IgD-negative memory B cell (primary cell): ENCODE measurements at regions not wholly inside any gene's neighbourhood (a gene's known extent, or its start where the extent isn't known, plus 50 kb on each side); places are given as distances from the start of the nearest gene placed in this dataset.
"Not testable (repeated sequence)": the region's sequence is repeated elsewhere in the genome, so short reads cannot be mapped to it uniquely, and the experiment has no call there.

Source experiments
- H3K27ac Mint-ChIP-seq, 3 donors: one replicate each; pipeline ENCODE4 v1.8.0; 2020 to 2022; ENCODE audit warnings: mild to moderate bottlenecking in 3 of 3, mixed read lengths in 3 of 3, moderate library complexity in 1 of 3
- H3K27me3 Mint-ChIP-seq: one replicate; pipeline ENCODE4 v1.8.0; 2021; ENCODE audit warnings: mixed read lengths
- H3K36me3 Mint-ChIP-seq: one replicate; pipeline ENCODE4 v1.8.0; 2020; ENCODE audit warnings: mild to moderate bottlenecking, mixed read lengths
- H3K4me1 Mint-ChIP-seq, 3 donors: one replicate each; pipeline ENCODE4 v1.8.0; 2020 to 2022; ENCODE audit warnings: mixed read lengths in 3 of 3, mild to moderate bottlenecking in 1 of 3
- H3K4me3 Mint-ChIP-seq, 4 donors: one replicate each; pipeline ENCODE4 v1.8.0; 2020 to 2022; ENCODE audit warnings: mild to moderate bottlenecking in 4 of 4, mixed read lengths in 4 of 4, moderate library complexity in 3 of 4
- H3K9me3 Mint-ChIP-seq, 3 donors: one replicate each; pipeline ENCODE4 v1.8.0; 2020 to 2021; ENCODE audit warnings: mixed read lengths in 3 of 3, mild to moderate bottlenecking in 1 of 3

GRCh38 chr17:68168273-68169164, 79.3 kb upstream of the AMZ2 start:
- not testable (repeated sequence) for H3K27me3 Mint-ChIP-seq, H3K9me3 Mint-ChIP-seq, H3K36me3 Mint-ChIP-seq, H3K27ac Mint-ChIP-seq, H3K4me1 Mint-ChIP-seq
- peak overlapping the region in 1 of 4 donors; percentile 69 for H3K4me3 Mint-ChIP-seq

- H3K9me3 Mint-ChIP-seq, H3K4me1 Mint-ChIP-seq, H3K36me3 Mint-ChIP-seq, H3K27ac Mint-ChIP-seq, H3K27me3 Mint-ChIP-seq: not testable (repeated sequence)
- peak overlapping the region in 1 of 4 donors; percentile 69 for H3K4me3 Mint-ChIP-seq
These were observed 78.5 kb upstream of the AMZ2 start for GRCh38 chr17:68169165-68169821.

GRCh38 chr17:68169840-68170239, 78.0 kb upstream of the AMZ2 start:
- Mint-ChIP-seq H3K36me3 (no peaks in the 10 kb centered on the region), H3K27me3 (no peaks in the 10 kb centered on the region), H3K4me3 (peak overlapping the region in 1 of 4 donors; percentile 69), H3K9me3 (no peaks in the 10 kb centered on the region), H3K27ac (no peak overlapping the region), H3K4me1 (peaks cover 0 to 3% (median 0%) of the 10 kb centered on the region in 3 donors)

- Mint-ChIP-seq H3K4me1 (peaks cover 0 to 3% (median 0%) of the 10 kb centered on the region in 3 donors), H3K4me3 (peak overlapping the region in 1 of 4 donors; percentile 69), H3K27ac (no peak overlapping the region), H3K9me3 (no peaks in the 10 kb centered on the region), H3K36me3 (no peaks in the 10 kb centered on the region), H3K27me3 (no peaks in the 10 kb centered on the region)
These were observed 77.6 kb upstream of the AMZ2 start for GRCh38 chr17:68170246-68170645.

- peaks cover 0 to 3% (median 0%) of the 10 kb centered on the region in 3 donors for H3K4me1 Mint-ChIP-seq
- H3K9me3 Mint-ChIP-seq = no peaks in the 10 kb centered on the region
- peaks cover 5% of the 10 kb centered on the region for H3K36me3 Mint-ChIP-seq
- H3K27ac Mint-ChIP-seq = peak overlapping the region in 2 of 3 donors; percentile 41 to 82
- H3K27me3 Mint-ChIP-seq = no peaks in the 10 kb centered on the region
- H3K4me3 Mint-ChIP-seq = peak overlapping the region in 1 of 4 donors; percentile 6
These were observed 75.3 kb upstream of the AMZ2 start for GRCh38 chr17:68172461-68172954.

- Mint-ChIP-seq H3K27me3 (no peaks in the 10 kb centered on the region), H3K4me1 (peaks cover under 1 to 6% (median 2%) of the 10 kb centered on the region in 3 donors), H3K27ac (no peak overlapping the region), H3K9me3 (peaks cover 0 to 2% (median 0%) of the 10 kb centered on the region in 3 donors), H3K36me3 (peaks cover 7% of the 10 kb centered on the region), H3K4me3 (no peak overlapping the region)
These were observed 72.4 kb upstream of the AMZ2 start for GRCh38 chr17:68175416-68175815.

GRCh38 chr17:68175905-68176304, 71.9 kb upstream of the AMZ2 start:
- H3K4me3 Mint-ChIP-seq = no peak overlapping the region
- peaks cover 5 to 7% (median 6%) of the 10 kb centered on the region in 3 donors for H3K4me1 Mint-ChIP-seq
- H3K36me3 Mint-ChIP-seq = peaks cover 7% of the 10 kb centered on the region
- no peak overlapping the region for H3K27ac Mint-ChIP-seq
- no peaks in the 10 kb centered on the region for H3K27me3 Mint-ChIP-seq
- H3K9me3 Mint-ChIP-seq = peaks cover 0 to 3% (median 0%) of the 10 kb centered on the region in 3 donors

- Mint-ChIP-seq H3K27me3 (no peaks in the 10 kb centered on the region), H3K4me3 (no peak overlapping the region), H3K9me3 (peaks cover 0 to 3% (median 0%) of the 10 kb centered on the region in 3 donors), H3K27ac (peak overlapping the region in 1 of 3 donors; percentile 81), H3K36me3 (peaks cover 7% of the 10 kb centered on the region), H3K4me1 (peaks cover 6 to 10% (median 10%) of the 10 kb centered on the region in 3 donors)
These were observed 71.1 kb upstream of the AMZ2 start for GRCh38 chr17:68176718-68177117.

GRCh38 chr17:68178831-68179230, 69.0 kb upstream of the AMZ2 start:
- Mint-ChIP-seq H3K36me3 (peaks cover 7% of the 10 kb centered on the region), H3K27ac (no peak overlapping the region), H3K27me3 (no peaks in the 10 kb centered on the region), H3K4me3 (peak overlapping the region in 2 of 4 donors; percentile 39 to 55), H3K4me1 (peaks cover 4 to 25% (median 24%) of the 10 kb centered on the region in 3 donors), H3K9me3 (peaks cover 0 to 3% (median 0%) of the 10 kb centered on the region in 3 donors)

- H3K9me3 Mint-ChIP-seq = peaks cover 0 to 3% (median 0%) of the 10 kb centered on the region in 3 donors
- H3K4me3 Mint-ChIP-seq = peak overlapping the region in 2 of 4 donors; percentile 39 to 55
- H3K4me1 Mint-ChIP-seq = peaks cover 5 to 29% (median 28%) of the 10 kb centered on the region in 3 donors
- peaks cover 7% of the 10 kb centered on the region for H3K36me3 Mint-ChIP-seq
- no peaks in the 10 kb centered on the region for H3K27me3 Mint-ChIP-seq
- no peak overlapping the region for H3K27ac Mint-ChIP-seq
These were observed 68.5 kb upstream of the AMZ2 start for GRCh38 chr17:68179236-68179925.

- H3K9me3 Mint-ChIP-seq = peaks cover 0 to 3% (median 0%) of the 10 kb centered on the region in 3 donors
- H3K4me1 Mint-ChIP-seq = peaks cover 10 to 35% (median 33%) of the 10 kb centered on the region in 3 donors
- H3K27ac Mint-ChIP-seq = peak overlapping the region in 1 of 3 donors; percentile 87
- H3K27me3 Mint-ChIP-seq = no peaks in the 10 kb centered on the region
- H3K36me3 Mint-ChIP-seq = peaks cover 7% of the 10 kb centered on the region
- no peak overlapping the region for H3K4me3 Mint-ChIP-seq
These were observed 67.9 kb upstream of the AMZ2 start for GRCh38 chr17:68179926-68180285.

- peaks cover 22 to 43% (median 37%) of the 10 kb centered on the region in 3 donors for H3K4me1 Mint-ChIP-seq
- H3K27me3 Mint-ChIP-seq = no peaks in the 10 kb centered on the region
- H3K9me3 Mint-ChIP-seq = peaks cover 0 to 3% (median 0%) of the 10 kb centered on the region in 3 donors
- peak overlapping the region; percentile 79 to 99 (median 95) for H3K4me3 Mint-ChIP-seq
- H3K36me3 Mint-ChIP-seq = peaks cover 2% of the 10 kb centered on the region
- H3K27ac Mint-ChIP-seq = peak overlapping the region; percentile 87 to 97 (median 96)
These were observed 65.9 kb upstream of the AMZ2 start for GRCh38 chr17:68182011-68182306.

- Mint-ChIP-seq H3K36me3 (peaks cover 2% of the 10 kb centered on the region), H3K4me1 (peaks cover 22 to 43% (median 37%) of the 10 kb centered on the region in 3 donors), H3K4me3 (peak overlapping the region; percentile 79 to 99 (median 95)), H3K27me3 (no peaks in the 10 kb centered on the region), H3K27ac (peak overlapping the region; percentile 87 to 97 (median 96)), H3K9me3 (peaks cover 0 to 3% (median 0%) of the 10 kb centered on the region in 3 donors)
These were observed 64.8 kb upstream of the AMZ2 start for GRCh38 chr17:68182940-68183551.

- Mint-ChIP-seq H3K27me3 (no peaks in the 10 kb centered on the region), H3K27ac (peak overlapping the region; percentile 86 to 90 (median 88)), H3K4me3 (peak overlapping the region in 3 of 4 donors; percentile 52 to 70 (median 68)), H3K9me3 (peaks cover 0 to 3% (median 0%) of the 10 kb centered on the region in 3 donors), H3K36me3 (peaks cover 2% of the 10 kb centered on the region), H3K4me1 (peaks cover 22 to 43% (median 37%) of the 10 kb centered on the region in 3 donors)
These were observed 63.7 kb upstream of the AMZ2 start for GRCh38 chr17:68184141-68184571.
